ENCODE measurements at regions not wholly inside any gene's neighbourhood (a gene's known extent, or its start where the extent isn't known, plus 50 kb on each side); places are given as distances from the start of the nearest gene placed in this dataset.

DNA sequence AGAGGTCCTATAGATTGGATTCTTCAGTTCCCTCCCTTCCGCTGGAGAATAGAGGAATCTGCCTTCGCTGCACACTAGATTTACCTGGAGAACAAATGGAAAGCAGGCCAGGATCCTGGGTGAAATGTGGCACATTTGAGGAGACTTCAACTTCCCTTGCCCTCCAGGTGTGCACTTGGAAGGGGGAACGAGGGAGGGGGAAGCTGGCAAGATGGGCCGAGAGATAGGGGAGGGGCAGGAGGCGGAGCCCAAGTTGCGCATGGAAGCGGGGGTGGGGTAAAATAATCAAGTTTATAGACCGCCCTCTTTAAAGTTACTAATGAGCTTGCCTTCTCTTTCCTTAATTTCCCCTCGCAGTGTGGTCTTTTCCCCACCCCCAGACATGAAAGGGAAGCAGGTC, 155.7 kb upstream of the CAMK1G start:
- Histone ChIP-seq H3K9me3 (ENCODE audit: control insufficient read depth, insufficient read depth, low read length) (no peaks in the 10 kb centered on the region), H3K4me3 (ENCODE audit: low read depth, low read length) (peak overlapping the region; percentile 41), H3K27me3 (ENCODE audit: control insufficient read depth, insufficient read depth, low read length) (no peaks in the 10 kb centered on the region), H3K4me1 (ENCODE audit: control insufficient read depth, insufficient read depth, low read length) (peaks cover 34% of the 10 kb centered on the region), H3K9ac (ENCODE audit: low read depth, low read length) (peak overlapping the region; percentile 57), H3K36me3 (ENCODE audit: control insufficient read depth, insufficient read depth, low read length) (peaks cover 15% of the 10 kb centered on the region)

DNA sequence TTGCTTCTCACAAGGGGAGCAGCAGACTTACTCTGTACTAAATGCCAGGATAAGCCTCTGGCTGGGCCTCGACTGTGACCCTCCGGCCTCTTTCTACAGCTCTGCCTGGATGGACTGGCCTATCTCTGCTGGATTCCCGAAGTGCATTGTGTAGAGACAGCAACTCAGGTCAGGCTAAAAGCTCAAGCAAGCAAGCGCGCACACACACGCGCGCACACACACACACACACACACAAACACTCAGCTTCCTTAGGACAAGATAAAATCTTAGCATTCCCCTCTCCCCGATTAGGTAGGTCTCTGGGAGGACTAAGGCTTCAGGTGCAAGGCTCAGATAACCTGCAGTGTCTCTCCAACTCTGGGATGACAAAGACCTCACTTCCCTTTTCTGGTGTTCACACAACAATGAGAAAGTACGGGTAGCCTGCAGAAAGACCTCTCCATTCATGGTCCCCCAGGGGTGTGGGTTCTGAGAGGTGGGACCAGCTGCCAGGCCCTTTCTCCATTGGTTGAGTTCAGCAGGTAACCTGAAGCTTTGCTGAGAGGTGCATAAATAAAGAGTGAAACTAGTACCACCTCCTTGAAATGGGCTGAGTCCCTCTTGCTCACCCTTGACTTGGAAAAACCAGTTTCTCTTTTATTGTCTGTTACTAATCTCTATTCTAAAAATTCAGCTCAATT, 155.1 kb upstream of the CAMK1G start:
- no peaks in the 10 kb centered on the region for H3K9me3 ChIP-seq (ENCODE audit: control insufficient read depth, insufficient read depth, low read length)
- peaks cover 39% of the 10 kb centered on the region for H3K4me1 ChIP-seq (ENCODE audit: control insufficient read depth, insufficient read depth, low read length)
- peaks cover 15% of the 10 kb centered on the region for H3K36me3 ChIP-seq (ENCODE audit: control insufficient read depth, insufficient read depth, low read length)
- H3K9ac ChIP-seq (ENCODE audit: low read depth, low read length) = peak overlapping the region; percentile 57
- peak overlapping the region; percentile 41 for H3K4me3 ChIP-seq (ENCODE audit: low read depth, low read length)
- no peaks in the 10 kb centered on the region for H3K27me3 ChIP-seq (ENCODE audit: control insufficient read depth, insufficient read depth, low read length)

DNA sequence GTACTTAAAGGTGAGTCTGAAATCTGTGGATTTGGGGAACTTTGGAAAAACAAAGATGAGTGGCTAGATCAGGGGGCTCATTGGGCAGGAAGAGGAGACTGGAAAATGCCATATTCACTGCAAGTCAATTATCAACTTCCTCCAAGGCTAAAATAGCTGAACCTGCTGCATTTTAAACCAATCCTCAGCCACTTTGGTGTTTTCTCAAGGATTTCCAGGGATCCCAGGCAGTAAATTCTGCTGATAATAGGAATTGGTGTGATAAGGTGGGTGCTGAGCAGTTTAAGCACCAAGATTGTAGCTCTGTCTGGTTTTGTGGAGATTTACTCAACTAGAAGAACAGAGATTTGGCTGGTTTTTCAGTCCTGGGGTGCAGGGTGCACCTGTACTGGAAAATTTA, 153.9 kb upstream of the CAMK1G start:
- Histone ChIP-seq H3K9me3 (ENCODE audit: control insufficient read depth, insufficient read depth, low read length) (no peaks in the 10 kb centered on the region), H3K4me3 (ENCODE audit: low read depth, low read length) (peak overlapping the region; percentile 41), H3K36me3 (ENCODE audit: control insufficient read depth, insufficient read depth, low read length) (peaks cover 15% of the 10 kb centered on the region), H3K4me1 (ENCODE audit: control insufficient read depth, insufficient read depth, low read length) (peaks cover 48% of the 10 kb centered on the region), H3K27me3 (ENCODE audit: control insufficient read depth, insufficient read depth, low read length) (no peaks in the 10 kb centered on the region), H3K9ac (ENCODE audit: low read depth, low read length) (peak overlapping the region; percentile 47)

DNA sequence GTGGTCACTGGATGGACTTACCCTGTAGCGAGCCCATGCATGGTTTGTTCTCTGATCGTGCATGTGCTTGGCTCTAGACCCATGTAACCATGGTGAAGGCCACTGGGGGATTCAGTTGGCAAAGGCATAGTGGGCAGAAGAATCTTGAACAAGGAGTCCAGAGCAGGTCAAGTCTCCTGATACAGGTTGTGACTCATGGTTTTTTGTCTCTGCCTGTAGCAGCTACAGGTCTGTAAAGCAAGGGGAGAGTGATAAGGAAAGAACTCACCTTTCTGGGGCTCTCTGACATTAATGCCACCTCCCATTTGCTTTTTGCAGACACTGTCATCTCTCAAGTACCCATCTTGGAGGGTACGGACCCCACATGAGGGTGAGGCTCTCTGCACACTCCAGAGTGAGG, 153.4 kb upstream of the CAMK1G start:
- Histone ChIP-seq H3K9ac (ENCODE audit: low read depth, low read length) (peak overlapping the region; percentile 47), H3K36me3 (ENCODE audit: control insufficient read depth, insufficient read depth, low read length) (peaks cover 15% of the 10 kb centered on the region), H3K4me1 (ENCODE audit: control insufficient read depth, insufficient read depth, low read length) (peaks cover 53% of the 10 kb centered on the region), H3K27me3 (ENCODE audit: control insufficient read depth, insufficient read depth, low read length) (no peaks in the 10 kb centered on the region), H3K4me3 (ENCODE audit: low read depth, low read length) (peak overlapping the region; percentile 41), H3K9me3 (ENCODE audit: control insufficient read depth, insufficient read depth, low read length) (no peaks in the 10 kb centered on the region)

DNA sequence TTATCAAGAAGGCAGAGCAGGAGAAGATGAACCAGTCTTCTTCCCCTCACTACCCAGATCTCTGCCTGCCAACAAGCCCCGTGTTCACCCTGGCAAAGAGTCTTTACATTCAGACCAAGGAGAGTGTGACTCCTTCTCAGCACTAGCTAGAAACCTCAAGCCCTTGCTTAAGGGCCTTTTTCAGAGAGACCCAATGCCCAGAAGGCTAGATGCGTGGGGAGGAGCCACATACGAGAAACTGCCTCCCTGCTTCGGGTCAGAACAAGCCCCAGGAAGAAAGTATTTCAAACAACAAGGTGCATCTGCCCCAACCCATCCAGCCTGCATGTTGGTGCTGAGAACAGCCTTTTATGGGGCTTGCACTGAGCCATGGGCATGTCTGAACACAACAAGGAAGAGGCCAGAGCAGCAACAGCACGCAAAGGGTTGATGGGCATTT, 152.7 kb upstream of the CAMK1G start:
- Histone ChIP-seq H3K9me3 (ENCODE audit: control insufficient read depth, insufficient read depth, low read length) (no peaks in the 10 kb centered on the region), H3K9ac (ENCODE audit: low read depth, low read length) (peak overlapping the region; percentile 47), H3K36me3 (ENCODE audit: control insufficient read depth, insufficient read depth, low read length) (peaks cover 15% of the 10 kb centered on the region), H3K27me3 (ENCODE audit: control insufficient read depth, insufficient read depth, low read length) (no peaks in the 10 kb centered on the region), H3K4me1 (ENCODE audit: control insufficient read depth, insufficient read depth, low read length) (peaks cover 57% of the 10 kb centered on the region), H3K4me3 (ENCODE audit: low read depth, low read length) (peak overlapping the region; percentile 41)

DNA sequence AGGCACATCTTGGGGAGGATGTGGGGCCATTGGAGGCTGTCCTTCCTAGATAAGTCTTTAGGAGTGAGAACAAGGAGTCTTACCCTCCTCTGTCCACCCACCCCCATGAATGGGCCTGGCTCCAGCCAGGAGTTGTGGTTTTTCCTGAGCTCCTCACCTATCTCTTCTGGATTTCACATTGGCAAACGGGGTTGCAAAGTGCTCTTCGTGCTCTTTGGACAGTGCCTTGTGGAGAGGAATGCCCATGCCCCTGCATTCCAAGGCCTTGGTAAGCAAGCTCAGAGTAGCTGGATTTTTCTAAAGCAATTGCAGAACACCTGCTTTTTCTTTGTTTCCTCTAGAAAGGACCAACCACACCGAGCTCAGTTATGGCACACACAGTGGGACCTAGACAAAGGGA, 152.1 kb upstream of the CAMK1G start:
- peaks cover 57% of the 10 kb centered on the region for H3K4me1 ChIP-seq (ENCODE audit: control insufficient read depth, insufficient read depth, low read length)

DNA sequence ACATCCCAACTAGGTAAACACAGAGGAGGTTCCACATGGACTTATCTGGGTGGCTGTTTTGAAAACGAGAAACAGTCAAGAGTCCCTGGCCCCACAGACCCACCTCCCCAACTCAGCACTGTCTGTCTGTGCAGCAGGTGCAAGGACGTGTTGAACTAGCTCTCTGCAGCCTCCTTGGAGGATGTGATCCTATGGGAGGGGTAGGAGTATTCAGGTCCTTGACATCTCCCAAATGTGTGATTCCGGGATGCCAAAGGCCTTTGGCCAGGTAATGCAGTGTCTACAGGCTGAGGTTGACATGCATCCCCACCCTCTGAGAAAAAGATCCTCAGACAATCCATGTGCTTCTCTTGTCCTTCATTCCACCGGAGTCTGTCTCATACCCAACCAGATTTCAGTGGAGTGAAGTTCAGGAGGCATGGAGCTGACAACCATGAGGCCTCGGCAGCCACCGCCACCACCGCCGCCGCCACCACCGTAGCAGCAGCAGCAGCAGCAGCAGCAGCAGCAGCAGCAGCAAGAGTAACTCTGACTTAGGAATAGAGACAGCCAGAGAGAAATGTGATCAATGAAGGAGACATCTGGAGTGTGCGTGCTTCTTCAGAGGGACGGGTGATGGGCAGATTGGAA, 151.6 kb upstream of the CAMK1G start:
- peaks cover 15% of the 10 kb centered on the region for H3K36me3 ChIP-seq (ENCODE audit: control insufficient read depth, insufficient read depth, low read length)
- peaks cover 55% of the 10 kb centered on the region for H3K4me1 ChIP-seq (ENCODE audit: control insufficient read depth, insufficient read depth, low read length)
- peak overlapping the region; percentile 41 for H3K4me3 ChIP-seq (ENCODE audit: low read depth, low read length)
- peak overlapping the region; percentile 12 for H3K9ac ChIP-seq (ENCODE audit: low read depth, low read length)
- no peaks in the 10 kb centered on the region for H3K27me3 ChIP-seq (ENCODE audit: control insufficient read depth, insufficient read depth, low read length)
- no peaks in the 10 kb centered on the region for H3K9me3 ChIP-seq (ENCODE audit: control insufficient read depth, insufficient read depth, low read length)

More for the DNA sequence above, 152.1 kb upstream of the CAMK1G start:
- H3K9me3 ChIP-seq (ENCODE audit: control insufficient read depth, insufficient read depth, low read length) = no peaks in the 10 kb centered on the region
- H3K4me3 ChIP-seq (ENCODE audit: low read depth, low read length) = peak overlapping the region; percentile 41
- H3K36me3 ChIP-seq (ENCODE audit: control insufficient read depth, insufficient read depth, low read length) = peaks cover 15% of the 10 kb centered on the region
- no peaks in the 10 kb centered on the region for H3K27me3 ChIP-seq (ENCODE audit: control insufficient read depth, insufficient read depth, low read length)
- peak overlapping the region; percentile 47 for H3K9ac ChIP-seq (ENCODE audit: low read depth, low read length)

DNA sequence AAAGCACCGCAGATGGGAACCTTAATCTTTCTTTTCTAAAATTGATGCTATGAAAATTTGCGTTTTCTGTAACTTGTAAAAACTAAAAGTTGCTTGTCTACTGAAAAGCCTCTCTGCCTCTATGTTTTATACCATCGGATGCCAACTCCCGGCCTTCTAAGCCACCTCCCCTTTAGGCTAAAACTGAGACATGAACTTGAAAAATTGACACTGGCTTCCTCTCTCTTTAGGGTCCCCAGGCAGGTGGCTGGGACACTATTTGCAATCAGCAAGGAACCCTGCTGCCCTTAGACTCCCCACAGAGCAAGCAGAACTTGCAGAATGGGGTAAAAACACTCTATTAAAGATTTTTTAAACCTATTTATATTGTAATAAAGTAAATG, 151.1 kb upstream of the CAMK1G start:
- H3K4me3 ChIP-seq (ENCODE audit: low read depth, low read length) = peak overlapping the region; percentile 5
- no peaks in the 10 kb centered on the region for H3K27me3 ChIP-seq (ENCODE audit: control insufficient read depth, insufficient read depth, low read length)
- H3K9me3 ChIP-seq (ENCODE audit: control insufficient read depth, insufficient read depth, low read length) = no peaks in the 10 kb centered on the region
- H3K4me1 ChIP-seq (ENCODE audit: control insufficient read depth, insufficient read depth, low read length) = peaks cover 50% of the 10 kb centered on the region
- peak overlapping the region; percentile 10 for H3K9ac ChIP-seq (ENCODE audit: low read depth, low read length)
- H3K36me3 ChIP-seq (ENCODE audit: control insufficient read depth, insufficient read depth, low read length) = peaks cover 15% of the 10 kb centered on the region

DNA sequence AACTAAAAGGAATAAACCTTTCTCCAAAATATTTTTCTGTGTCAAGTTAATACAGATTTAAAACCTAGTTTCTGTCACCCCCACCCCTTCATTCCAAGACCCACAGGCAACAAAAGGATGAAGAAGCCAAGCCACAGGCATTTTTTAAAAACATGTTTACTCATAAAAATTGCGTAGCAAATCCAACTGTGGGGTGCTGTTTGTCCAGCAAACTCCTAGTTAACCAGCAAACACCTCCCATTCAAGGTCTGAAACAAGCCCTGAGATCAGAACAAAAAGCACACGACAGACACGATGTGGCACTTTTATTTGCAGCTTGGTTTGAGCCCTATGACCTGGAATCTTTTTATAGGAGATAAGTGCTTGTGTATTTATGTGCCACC, 149.9 kb upstream of the CAMK1G start:
- no peak overlapping the region for H3K9ac ChIP-seq (ENCODE audit: low read depth, low read length)
- H3K4me1 ChIP-seq (ENCODE audit: control insufficient read depth, insufficient read depth, low read length) = peaks cover 47% of the 10 kb centered on the region
- no peak overlapping the region for H3K4me3 ChIP-seq (ENCODE audit: low read depth, low read length)
- no peaks in the 10 kb centered on the region for H3K27me3 ChIP-seq (ENCODE audit: control insufficient read depth, insufficient read depth, low read length)
- no peaks in the 10 kb centered on the region for H3K9me3 ChIP-seq (ENCODE audit: control insufficient read depth, insufficient read depth, low read length)
- peaks cover 15% of the 10 kb centered on the region for H3K36me3 ChIP-seq (ENCODE audit: control insufficient read depth, insufficient read depth, low read length)

DNA sequence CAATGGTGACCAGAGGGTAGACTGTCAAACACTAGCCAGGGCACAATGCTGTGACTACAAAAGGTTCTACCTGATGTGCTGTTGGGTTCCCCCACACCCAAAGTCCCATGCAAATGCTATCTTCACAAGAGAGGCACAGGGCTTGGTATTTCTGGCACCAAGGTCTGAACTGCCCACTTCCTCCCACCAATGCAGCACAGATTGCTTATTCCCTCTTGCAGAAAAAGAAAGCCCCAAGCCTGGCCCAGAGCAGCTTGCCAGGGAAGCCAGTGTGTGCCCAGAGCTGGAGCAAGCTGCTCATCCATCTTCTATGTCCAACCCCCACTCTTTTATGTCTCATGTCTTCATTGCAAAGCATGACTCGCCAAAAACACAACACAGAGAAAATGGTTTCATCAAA, 149.4 kb upstream of the CAMK1G start:
- Histone ChIP-seq H3K9me3 (ENCODE audit: control insufficient read depth, insufficient read depth, low read length) (no peaks in the 10 kb centered on the region), H3K4me1 (ENCODE audit: control insufficient read depth, insufficient read depth, low read length) (peaks cover 47% of the 10 kb centered on the region), H3K4me3 (ENCODE audit: low read depth, low read length) (no peak overlapping the region), H3K9ac (ENCODE audit: low read depth, low read length) (no peak overlapping the region), H3K27me3 (ENCODE audit: control insufficient read depth, insufficient read depth, low read length) (no peaks in the 10 kb centered on the region), H3K36me3 (ENCODE audit: control insufficient read depth, insufficient read depth, low read length) (peaks cover 15% of the 10 kb centered on the region)

DNA sequence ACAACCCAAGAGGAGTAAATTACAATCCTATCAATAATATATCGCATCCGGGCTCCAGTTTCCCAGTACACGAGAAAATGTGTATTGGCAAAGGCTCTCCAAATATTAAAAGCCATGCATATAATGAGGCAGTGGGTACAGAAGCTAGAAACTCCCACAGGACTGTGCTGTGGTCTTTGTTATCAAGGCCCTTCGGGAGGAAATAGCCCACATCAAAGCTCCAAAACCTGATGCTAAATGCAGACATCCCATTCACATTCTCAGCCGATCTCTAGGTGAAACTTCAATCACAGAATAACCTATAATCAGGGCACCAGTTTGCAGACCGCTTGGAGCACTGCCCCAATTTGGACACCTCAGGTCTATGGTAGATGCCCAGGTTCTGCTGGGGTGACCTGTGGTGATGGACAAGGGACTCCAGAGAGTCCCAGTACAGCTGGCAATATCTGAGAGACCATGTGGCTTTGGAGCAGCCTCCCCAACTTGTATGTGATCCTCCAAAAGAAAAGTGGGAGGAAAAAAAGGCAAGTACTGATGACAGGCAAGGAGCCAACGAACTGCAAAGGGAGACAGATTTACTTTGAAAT, 148.8 kb upstream of the CAMK1G start:
- Histone ChIP-seq H3K4me3 (ENCODE audit: low read depth, low read length) (no peak overlapping the region), H3K9ac (ENCODE audit: low read depth, low read length) (no peak overlapping the region), H3K9me3 (ENCODE audit: control insufficient read depth, insufficient read depth, low read length) (no peaks in the 10 kb centered on the region), H3K27me3 (ENCODE audit: control insufficient read depth, insufficient read depth, low read length) (no peaks in the 10 kb centered on the region), H3K36me3 (ENCODE audit: control insufficient read depth, insufficient read depth, low read length) (peaks cover 15% of the 10 kb centered on the region), H3K4me1 (ENCODE audit: control insufficient read depth, insufficient read depth, low read length) (peaks cover 47% of the 10 kb centered on the region)
